NCI-H345 treated with DMSO at 0.1 percent for 48 hours (cell line): ENCODE measurements at regions not wholly inside any gene's neighbourhood (a gene's known extent, or its start where the extent isn't known, plus 50 kb on each side); places are given as distances from the start of the nearest gene placed in this dataset.
"Not testable (repeated sequence)": the region's sequence is repeated elsewhere in the genome, so short reads cannot be mapped to it uniquely, and the experiment has no call there.

ENCODE experiments used
- DNase-seq: peaks from one replicate; lab custom pipeline; 2025; ENCODE audit not compliant: unreplicated experiment; lab: John Stamatoyannopoulos, UW

GRCh38 chr5:20370061-20370460 is 382.1 kb upstream of the CDH18 start:
- no peak for DNase-seq

- no peak for DNase-seq
Observed at GRCh38 chr5:20369518-20369885, 381.5 kb upstream of the CDH18 start.

GRCh38 chr5:20368571-20369517 is 380.8 kb upstream of the CDH18 start:
- DNase-seq = no peak

GRCh38 chr5:20367178-20367577 is 379.2 kb upstream of the CDH18 start:
- no peak for DNase-seq

- no peak for DNase-seq
Observed at GRCh38 chr5:20360263-20360662, 372.3 kb upstream of the CDH18 start.

GRCh38 chr5:20359377-20359776 is 371.4 kb upstream of the CDH18 start:
- no peak for DNase-seq

GRCh38 chr5:20353499-20353898 is 365.5 kb upstream of the CDH18 start:
- no peak for DNase-seq

GRCh38 chr5:20351849-20352248 is 363.8 kb upstream of the CDH18 start:
- no peak for DNase-seq

GRCh38 chr5:20348321-20348720 is 360.3 kb upstream of the CDH18 start:
- no peak for DNase-seq

- DNase-seq = no peak
Observed at GRCh38 chr5:20347334-20347733, 359.3 kb upstream of the CDH18 start.

- DNase-seq = no peak
Observed at GRCh38 chr5:20340126-20340525, 352.1 kb upstream of the CDH18 start.

- DNase-seq = no peak
Observed at GRCh38 chr5:20335978-20336377, 348.0 kb upstream of the CDH18 start.

- no peak for DNase-seq
Observed at GRCh38 chr5:20331826-20332225, 343.8 kb upstream of the CDH18 start.

- peak; percentile 20 for DNase-seq
Observed at GRCh38 chr5:20323323-20323722, 335.3 kb upstream of the CDH18 start.

GRCh38 chr5:20307391-20307790 is 319.4 kb upstream of the CDH18 start:
- DNase-seq = no peak

GRCh38 chr5:20305463-20305862 is 317.5 kb upstream of the CDH18 start:
- no peak for DNase-seq

GRCh38 chr5:20304570-20304969 is 316.6 kb upstream of the CDH18 start:
- DNase-seq = not testable (repeated sequence)

GRCh38 chr5:20300110-20300509 is 312.1 kb upstream of the CDH18 start:
- no peak for DNase-seq

- no peak for DNase-seq
Observed at GRCh38 chr5:20294696-20295095, 306.7 kb upstream of the CDH18 start.

GRCh38 chr5:20291766-20292165 is 303.8 kb upstream of the CDH18 start:
- DNase-seq = no peak

GRCh38 chr5:20287640-20288039 is 299.6 kb upstream of the CDH18 start:
- DNase-seq = no peak

GRCh38 chr5:20286512-20286911 is 298.5 kb upstream of the CDH18 start:
- no peak for DNase-seq

- DNase-seq = no peak
Observed at GRCh38 chr5:20276959-20277263, 288.9 kb upstream of the CDH18 start.
